ENCODE measurements at regions not wholly inside any gene's neighbourhood (a gene's known extent, or its start where the extent isn't known, plus 50 kb on each side); places are given as distances from the start of the nearest gene placed in this dataset.

- no peak for TF ChIP-seq CTCF (IDR thresholded peaks at IDR 0.05; ENCODE audit: low read length)
- TF ChIP-seq EZH2 (IDR thresholded peaks at IDR 0.05; ENCODE audit: borderline replicate concordance, low read length): no peak
These were observed 225.3 kb upstream of the IRF2BP2 start for GRCh38 chr1:234835239-234835638.
